Ovary (tissue), 1 donor: ENCODE measurements at regions not wholly inside any gene's neighbourhood (a gene's known extent, or its start where the extent isn't known, plus 50 kb on each side); places are given as distances from the start of the nearest gene placed in this dataset.
"Not testable (repeated sequence)": the region's sequence is repeated elsewhere in the genome, so short reads cannot be mapped to it uniquely, and the experiment has no call there.

Source experiments
- EP300 ChIP-seq: sonication (generic); formaldehyde crosslinking; IDR thresholded peaks from one replicate; pipeline ENCODE4 v1.6.1; 2017; ENCODE audit warnings: antibody characterized with exemption
- POLR2A ChIP-seq: fragments of 450-650 bp; IDR thresholded peaks from one replicate; pipeline ENCODE4 v1.6.1; 2017; ENCODE audit warnings: antibody characterized with exemption, mild to moderate bottlenecking, moderate library complexity

DNA sequence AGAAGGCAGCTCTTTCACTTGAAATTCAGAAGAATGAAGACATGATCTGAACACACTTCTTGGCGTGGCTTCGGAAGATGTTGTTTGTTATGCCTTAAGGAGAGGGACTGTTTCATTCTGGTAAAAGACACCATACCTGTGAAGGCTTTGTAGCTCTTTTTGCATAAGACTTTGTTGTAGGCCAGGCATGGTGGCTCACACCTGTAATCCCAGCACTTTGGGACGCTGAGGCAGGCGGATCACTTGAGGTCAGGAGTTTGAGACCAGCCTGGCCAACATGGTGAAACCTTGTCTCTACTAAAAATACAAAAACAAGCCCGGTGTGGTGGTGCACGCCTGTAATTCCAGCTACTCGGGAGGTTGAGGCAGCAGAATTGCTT is 159.3 kb downstream of the ZFP64 start:
- not testable (repeated sequence) for TF ChIP-seq POLR2A, EP300
